ENCODE measurements at regions not wholly inside any gene's neighbourhood (a gene's known extent, or its start where the extent isn't known, plus 50 kb on each side); places are given as distances from the start of the nearest gene placed in this dataset.
A peak's percentile ranks its signal among the peaks of the same experiment; 100 is the strongest.

GRCh38 chr10:107687701-107688100 is 523.2 kb upstream of the SORCS1 start:
- H3K4me3 ChIP-seq (ENCODE audit: control extremely low read depth in 1 of 5, extremely low read depth in 1 of 5, insufficient read depth in 1 of 5, low read depth in 2 of 5, low read length in 4 of 5), result no peak overlapping the region
- ChIA-PET POLR2A (no interaction called here), CTCF (no interaction called here)
- Mint-ChIP-seq H3K4me3 (no peak overlapping the region), H3K9me3 (ENCODE audit: insufficient read depth) (no peaks in the 10 kb centered on the region), H3K27me3 (no peaks in the 10 kb centered on the region), H3K27ac (no peak overlapping the region), H3K4me1 (peaks cover 12% of the 10 kb centered on the region)
- no peaks in the 10 kb centered on the region for H3K27me3 ChIP-seq (replicated peaks in 1 of 4; ENCODE audit: control extremely low read depth in 1 of 4, control insufficient read depth in 3 of 4, insufficient read depth in 4 of 4, low read length in 3 of 4)
- DNase-seq (no peak), ATAC-seq (ENCODE audit: low read depth) (no peak)
- no peaks in the 10 kb centered on the region for H3K79me2 ChIP-seq (ENCODE audit: control insufficient read depth, insufficient read depth, low read length)
- intact Hi-C loops (cut with micrococcal nuclease), result loop anchor here (10.0 kb wide), 1 partner anchor 273 kb away; no protein-coding TSS in a partner anchor
- no peaks in the 10 kb centered on the region for H4K20me1 ChIP-seq (ENCODE audit: control insufficient read depth, insufficient read depth, low read length, poor library complexity, severe bottlenecking)
- no CpG with 5 or more reads among the region's 2 CpGs for WGBS (ENCODE audit: insufficient coverage)
- peaks cover 8 to 29% of the 10 kb centered on the region in 2 donors for H3K4me1 ChIP-seq (ENCODE audit: control insufficient read depth in 2 of 2, insufficient read depth in 2 of 2, low read length in 2 of 2)
- no peak for TF ChIP-seq EZH2 (IDR thresholded peaks at IDR 0.05; ENCODE audit: borderline replicate concordance, insufficient read depth, low read depth, low read length, poor library complexity, severe bottlenecking)
- no peak for TF ChIP-seq CTCF (IDR thresholded peaks at IDR 0.05)
- no peak overlapping the region for H2AFZ ChIP-seq (ENCODE audit: insufficient read depth, low read depth, low read length, poor library complexity, severe bottlenecking)
- peaks cover 0 to 4% (median 0%) of the 10 kb centered on the region in 3 donors for H3K9me3 ChIP-seq (ENCODE audit: control extremely low read depth in 1 of 3, control insufficient read depth in 2 of 3, insufficient read depth in 1 of 3, low read length in 2 of 3)
- H3K36me3 ChIP-seq (replicated peaks in 1 of 2; ENCODE audit: control extremely low read depth in 1 of 2, control insufficient read depth in 1 of 2, extremely low read depth in 1 of 2, insufficient read depth in 2 of 2, low read length in 1 of 2), result no peaks in the 10 kb centered on the region
- no peak overlapping the region for H3K4me2 ChIP-seq (replicated peaks; ENCODE audit: low read depth, low read length, poor library complexity, severe bottlenecking)
- H3K27ac ChIP-seq (ENCODE audit: low read length in 2 of 2), result no peak overlapping the region
- H3K9ac ChIP-seq (ENCODE audit: low read length), result no peak overlapping the region

- H3K9me3 Mint-ChIP-seq (ENCODE audit: insufficient read depth), result peaks cover 2% of the 10 kb centered on the region
- H3K4me1 ChIP-seq (ENCODE audit: control insufficient read depth in 2 of 2, insufficient read depth in 2 of 2, low read length in 2 of 2), result peaks cover 8 to 26% of the 10 kb centered on the region in 2 donors
- POLR2A ChIA-PET, result no interaction called here
- H3K4me2 ChIP-seq (replicated peaks; ENCODE audit: low read depth, low read length, poor library complexity, severe bottlenecking), result peak overlapping the region; percentile 27
- CTCF ChIA-PET, result no interaction called here
- H3K36me3 ChIP-seq (replicated peaks in 1 of 2; ENCODE audit: control extremely low read depth in 1 of 2, control insufficient read depth in 1 of 2, extremely low read depth in 1 of 2, insufficient read depth in 2 of 2, low read length in 1 of 2), result no peaks in the 10 kb centered on the region
- peaks cover 12% of the 10 kb centered on the region for H3K4me1 Mint-ChIP-seq
- peak overlapping the region; percentile 54 for H3K27ac Mint-ChIP-seq
- H4K20me1 ChIP-seq (ENCODE audit: control insufficient read depth, insufficient read depth, low read length, poor library complexity, severe bottlenecking), result no peaks in the 10 kb centered on the region
- no peaks in the 10 kb centered on the region for H3K27me3 ChIP-seq (replicated peaks in 1 of 4; ENCODE audit: control extremely low read depth in 1 of 4, control insufficient read depth in 3 of 4, insufficient read depth in 4 of 4, low read length in 3 of 4)
- intact Hi-C loops (cut with micrococcal nuclease), result loop anchor here (10.0 kb wide), 1 partner anchor 271 kb away; no protein-coding TSS in a partner anchor
- TF ChIP-seq EZH2 (IDR thresholded peaks at IDR 0.05; ENCODE audit: borderline replicate concordance, insufficient read depth, low read depth, low read length, poor library complexity, severe bottlenecking), result no peak
- no peak for TF ChIP-seq CTCF (IDR thresholded peaks at IDR 0.05)
- peaks cover 0 to 4% (median 0%) of the 10 kb centered on the region in 3 donors for H3K9me3 ChIP-seq (ENCODE audit: control extremely low read depth in 1 of 3, control insufficient read depth in 2 of 3, insufficient read depth in 1 of 3, low read length in 2 of 3)
- peak overlapping the region; percentile 30 for H2AFZ ChIP-seq (ENCODE audit: insufficient read depth, low read depth, low read length, poor library complexity, severe bottlenecking)
- no peaks in the 10 kb centered on the region for H3K27me3 Mint-ChIP-seq
- peak overlapping the region in 1 of 5 experiments; percentile 9 for H3K4me3 ChIP-seq (ENCODE audit: control extremely low read depth in 1 of 5, extremely low read depth in 1 of 5, insufficient read depth in 1 of 5, low read depth in 2 of 5, low read length in 4 of 5)
- peak overlapping the region; percentile 3 for H3K4me3 Mint-ChIP-seq
- H3K27ac ChIP-seq (ENCODE audit: low read length in 2 of 2), result peak overlapping the region; percentile 20 to 62
- peak; percentile 81 for ATAC-seq (ENCODE audit: low read depth)
- 0% methylated on average over 1 of the region's 3 CpGs for whole genome bisulfite sequencing (ENCODE audit: insufficient coverage)
- DNase-seq, result peak; percentile 74
- H3K79me2 ChIP-seq (ENCODE audit: control insufficient read depth, insufficient read depth, low read length), result no peaks in the 10 kb centered on the region
- no peak overlapping the region for H3K9ac ChIP-seq (ENCODE audit: low read length)
These were observed 521.6 kb upstream of the SORCS1 start for GRCh38 chr10:107686095-107686494.

Data from B cell (primary cell).